ENCODE measurements at regions not wholly inside any gene's neighbourhood (a gene's known extent, or its start where the extent isn't known, plus 50 kb on each side); places are given as distances from the start of the nearest gene placed in this dataset.

- WGBS, 2 experiments (ENCODE audit: extremely low coverage in 1 of 2, insufficient coverage in 1 of 2, insufficient read length in 1 of 2, insufficient replicate concordance in 2 of 2, low coverage in 1 of 2, low lambda C conversion rate in 2 of 2, missing lambda C conversion rate in 1 of 2): 80% methylated on average over 8 of the region's 14 CpGs; no CpG with 5 or more reads in 1 of the 2 experiments
- Histone ChIP-seq H2AK5ac (ENCODE audit: low read depth, low read length) (no peak overlapping the region), H3K18ac (ENCODE audit: extremely low read depth, low read length) (no peak overlapping the region), H4K91ac (replicated peaks; ENCODE audit: insufficient read length, low read length) (no peak overlapping the region), H3K79me2 (ENCODE audit: control insufficient read depth in 1 of 2, insufficient read depth in 2 of 2, low read length in 2 of 2) (no peaks in the 10 kb centered on the region), H3K56ac (replicated peaks; ENCODE audit: insufficient read length, low read depth, low read length) (no peak overlapping the region), H2BK12ac (ENCODE audit: low read depth, low read length) (no peak overlapping the region), H3K4ac (replicated peaks; ENCODE audit: insufficient read length, low read depth, low read length) (no peak overlapping the region), H2AFZ (ENCODE audit: low read length) (no peak overlapping the region), H3K23me2 (ENCODE audit: low read depth, low read length) (no peaks in the 10 kb centered on the region), H3K27ac (ENCODE audit: low read depth, low read length) (no peak overlapping the region), H2BK120ac (replicated peaks; ENCODE audit: low read depth, low read length) (no peak overlapping the region), H3K9ac (replicated peaks in 1 of 4; ENCODE audit: extremely low read depth in 1 of 4, low read depth in 3 of 4, low read length in 3 of 4) (no peak overlapping the region), H3K4me1 (replicated peaks in 1 of 4; ENCODE audit: control insufficient read depth in 3 of 4, insufficient read depth in 4 of 4, low read length in 3 of 4) (no peaks in the 10 kb centered on the region), H4K5ac (ENCODE audit: insufficient read length, low read depth, low read length) (no peak overlapping the region), H3K14ac (ENCODE audit: insufficient read length) (no peak overlapping the region), H3K36me3 (ENCODE audit: control insufficient read depth in 2 of 4, insufficient read depth in 4 of 4, low read length in 3 of 4) (no peaks in the 10 kb centered on the region), H3K4me2 (ENCODE audit: insufficient read depth in 1 of 2, low read depth in 2 of 2, low read length in 2 of 2) (no peak overlapping the region), H2BK5ac (ENCODE audit: low read depth, low read length) (no peak overlapping the region), H2BK20ac (ENCODE audit: low read length) (no peak overlapping the region), H3K79me1 (ENCODE audit: low read depth, low read length) (no peaks in the 10 kb centered on the region), H2BK15ac (ENCODE audit: low read length) (no peak overlapping the region), H3K23ac (ENCODE audit: insufficient read length) (no peak overlapping the region), H3K9me3 (ENCODE audit: insufficient read depth in 2 of 2, low read depth in 1 of 2, low read length in 1 of 2) (peaks cover 9 to 63% of the 10 kb centered on the region in 2 experiments; a peak in 3 of 4 replicates), H4K20me1 (replicated peaks in 1 of 2; ENCODE audit: control insufficient read depth in 1 of 2, insufficient read depth in 2 of 2, low read length in 2 of 2) (no peaks in the 10 kb centered on the region), H3K4me3 (ENCODE audit: extremely low read depth in 1 of 4, insufficient read depth in 2 of 4, low read depth in 3 of 4, low read length in 4 of 4) (no peak overlapping the region), H4K8ac (ENCODE audit: extremely low read depth, insufficient read depth, low read length) (no peak overlapping the region), H3K27me3 (replicated peaks in 1 of 4; ENCODE audit: control insufficient read depth in 3 of 4, extremely low read depth in 1 of 4, insufficient read depth in 3 of 4, low read length in 3 of 4) (no peaks in the 10 kb centered on the region)
- DNase-seq (ENCODE audit: low read depth in 1 of 2, low spot score in 2 of 2) (no peak), FAIRE-seq (no peak)
- ChIA-PET POLR2A (ENCODE audit: partially characterized antibody) (no interaction called here), CTCF (ENCODE audit: partially characterized antibody) (no interaction called here)
- TF ChIP-seq RFX5 (IDR thresholded peaks at IDR 0.05; ENCODE audit: borderline replicate concordance, low read depth, low read length): no peak
- TF ChIP-seq, protein P1, sequence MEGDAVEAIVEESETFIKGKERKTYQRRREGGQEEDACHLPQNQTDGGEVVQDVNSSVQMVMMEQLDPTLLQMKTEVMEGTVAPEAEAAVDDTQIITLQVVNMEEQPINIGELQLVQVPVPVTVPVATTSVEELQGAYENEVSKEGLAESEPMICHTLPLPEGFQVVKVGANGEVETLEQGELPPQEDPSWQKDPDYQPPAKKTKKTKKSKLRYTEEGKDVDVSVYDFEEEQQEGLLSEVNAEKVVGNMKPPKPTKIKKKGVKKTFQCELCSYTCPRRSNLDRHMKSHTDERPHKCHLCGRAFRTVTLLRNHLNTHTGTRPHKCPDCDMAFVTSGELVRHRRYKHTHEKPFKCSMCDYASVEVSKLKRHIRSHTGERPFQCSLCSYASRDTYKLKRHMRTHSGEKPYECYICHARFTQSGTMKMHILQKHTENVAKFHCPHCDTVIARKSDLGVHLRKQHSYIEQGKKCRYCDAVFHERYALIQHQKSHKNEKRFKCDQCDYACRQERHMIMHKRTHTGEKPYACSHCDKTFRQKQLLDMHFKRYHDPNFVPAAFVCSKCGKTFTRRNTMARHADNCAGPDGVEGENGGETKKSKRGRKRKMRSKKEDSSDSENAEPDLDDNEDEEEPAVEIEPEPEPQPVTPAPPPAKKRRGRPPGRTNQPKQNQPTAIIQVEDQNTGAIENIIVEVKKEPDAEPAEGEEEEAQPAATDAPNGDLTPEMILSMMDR (IDR thresholded peaks at IDR 0.05; ENCODE audit: control extremely low read depth in 1 of 3, insufficient read depth in 1 of 3, low read depth in 1 of 3, low read length in 3 of 3): no peak
- no peak for TF ChIP-seq MAFK (IDR thresholded peaks at IDR 0.05; ENCODE audit: low read depth, low read length)
- no peak for TF ChIP-seq YY1 (IDR thresholded peaks at IDR 0.05; ENCODE audit: low read depth, low read length)
- no peak for TF ChIP-seq SP2 (IDR thresholded peaks at IDR 0.05; ENCODE audit: low read length)
- TF ChIP-seq CBX8 (IDR thresholded peaks at IDR 0.05; ENCODE audit: borderline replicate concordance, low read depth, low read length): no peak
- TF ChIP-seq SRF (IDR thresholded peaks at IDR 0.05; ENCODE audit: low read depth, low read length): no peak
- TF ChIP-seq POLR2AphosphoS5 (IDR thresholded peaks at IDR 0.05; ENCODE audit: low read depth, low read length): no peak
- no peak for TF ChIP-seq SUZ12 (IDR thresholded peaks at IDR 0.05; ENCODE audit: low read length)
- TF ChIP-seq CBX5 (IDR thresholded peaks at IDR 0.05; ENCODE audit: low read depth, low read length): no peak
- TF ChIP-seq TAF7 (optimal IDR thresholded peaks at IDR 0.05; ENCODE audit: borderline replicate concordance, low read depth, low read length): no peak
Observed at GRCh38 chr14:105739331-105740102, 213.1 kb downstream of the TMEM121 start.

Measured in H1 (cell line).